GM18907 (cell line): ENCODE measurements at regions not wholly inside any gene's neighbourhood (a gene's known extent, or its start where the extent isn't known, plus 50 kb on each side); places are given as distances from the start of the nearest gene placed in this dataset.
"Not testable (repeated sequence)": the region's sequence is repeated elsewhere in the genome, so short reads cannot be mapped to it uniquely, and the experiment has no call there.

Experiments
- ATAC-seq: cut with Tn5 transposase; IDR thresholded peaks from one replicate; pipeline ENCODE4 v1.9.1; 2021; ENCODE audit warnings: mild to moderate bottlenecking, moderate library complexity; ENCODE audit not compliant: unreplicated experiment

- no peak for ATAC-seq
Measured at GRCh38 chr7:20839196-20839735, 52.6 kb upstream of the SP8 start.

GRCh38 chr7:20839987-20840386 is 53.3 kb upstream of the SP8 start:
- ATAC-seq, result peak; percentile 47

- ATAC-seq, result no peak
Measured at GRCh38 chr7:20846791-20847190, 60.1 kb upstream of the SP8 start.

- ATAC-seq, result no peak
Measured at GRCh38 chr7:20858951-20859350, 72.3 kb upstream of the SP8 start.

- ATAC-seq, result no peak
Measured at GRCh38 chr7:20861468-20861867, 74.8 kb upstream of the SP8 start.

- ATAC-seq, result no peak
Measured at GRCh38 chr7:20862554-20862953, 75.9 kb upstream of the SP8 start.

- no peak for ATAC-seq
Measured at GRCh38 chr7:20864221-20864620, 77.5 kb upstream of the SP8 start.

- ATAC-seq, result no peak
Measured at GRCh38 chr7:20865684-20866083, 79.0 kb upstream of the SP8 start.

GRCh38 chr7:20870977-20871376 is 84.3 kb upstream of the SP8 start:
- ATAC-seq, result no peak

GRCh38 chr7:20892776-20893175 is 106.1 kb upstream of the SP8 start:
- no peak for ATAC-seq

- ATAC-seq, result no peak
Measured at GRCh38 chr7:20894806-20895205, 108.1 kb upstream of the SP8 start.

- ATAC-seq, result no peak
Measured at GRCh38 chr7:20895563-20895962, 108.9 kb upstream of the SP8 start.

GRCh38 chr7:20896996-20897395 is 110.3 kb upstream of the SP8 start:
- no peak for ATAC-seq

GRCh38 chr7:20906801-20907453 is 120.2 kb upstream of the SP8 start:
- no peak for ATAC-seq

GRCh38 chr7:20911081-20911480 is 124.4 kb upstream of the SP8 start:
- ATAC-seq, result no peak

- ATAC-seq, result no peak
Measured at GRCh38 chr7:20913853-20914252, 127.2 kb upstream of the SP8 start.

- no peak for ATAC-seq
Measured at GRCh38 chr7:20916311-20916710, 129.6 kb upstream of the SP8 start.

- no peak for ATAC-seq
Measured at GRCh38 chr7:20917603-20918002, 130.9 kb upstream of the SP8 start.

- ATAC-seq, result no peak
Measured at GRCh38 chr7:20918156-20918555, 131.5 kb upstream of the SP8 start.

GRCh38 chr7:20927178-20927577 is 140.5 kb upstream of the SP8 start:
- not testable (repeated sequence) for ATAC-seq

- ATAC-seq, result no peak
Measured at GRCh38 chr7:20927976-20928375, 141.3 kb upstream of the SP8 start.

- no peak for ATAC-seq
Measured at GRCh38 chr7:20929199-20929598, 142.5 kb upstream of the SP8 start.

GRCh38 chr7:20931739-20932138 is 145.1 kb upstream of the SP8 start:
- ATAC-seq, result no peak
